Karpas-422 (cell line): ENCODE measurements at regions not wholly inside any gene's neighbourhood (a gene's known extent, or its start where the extent isn't known, plus 50 kb on each side); places are given as distances from the start of the nearest gene placed in this dataset.

Experiments used
- DNase-seq: peaks from one replicate; pipeline ENCODE4 v3.0.0-alpha.2; 2015
- H2AFZ ChIP-seq: fragments of 200-600 bp; sonication (generic); 2 replicates; pipeline ENCODE4 v1.6.1; 2014; ENCODE audit warnings: antibody characterized with exemption, low read length, mixed read lengths
- H3K27ac ChIP-seq: fragments of 200-600 bp; sonication (generic); 2 replicates; pipeline ENCODE4 v1.5.1; 2014; ENCODE audit warnings: mild to moderate bottlenecking, low read length, moderate library complexity
- H3K27me3 ChIP-seq: fragments of 200-600 bp; sonication (generic); 2 replicates; pipeline ENCODE4 v1.6.1; 2014; ENCODE audit warnings: low read length, mixed read lengths
- H3K36me3 ChIP-seq: fragments of 200-600 bp; sonication (generic); 2 replicates; pipeline ENCODE4 v1.6.1; 2014; ENCODE audit warnings: low read length, mixed read lengths; ENCODE audit not compliant: insufficient read depth
- H3K4me1 ChIP-seq: fragments of 200-600 bp; sonication (generic); 2 replicates; pipeline ENCODE4 v1.6.1; 2014; ENCODE audit warnings: mild to moderate bottlenecking, low read length, mixed read lengths
- H3K4me2 ChIP-seq: fragments of 200-600 bp; sonication (generic); 2 replicates; pipeline ENCODE4 v1.6.1; 2014; ENCODE audit warnings: low read length, low read depth, mild to moderate bottlenecking; ENCODE audit not compliant: poor library complexity, severe bottlenecking
- H3K4me3 ChIP-seq: fragments of 200-600 bp; sonication (generic); 2 replicates; pipeline ENCODE4 v1.5.1; 2014; ENCODE audit warnings: mild to moderate bottlenecking, antibody characterized with exemption, low read length, mixed read lengths
- H3K79me2 ChIP-seq: fragments of 200-600 bp; sonication (generic); 2 replicates; pipeline ENCODE4 v1.6.1; 2014; ENCODE audit warnings: mild to moderate bottlenecking, low read length, mixed read lengths
- H3K9ac ChIP-seq: fragments of 200-600 bp; sonication (generic); 2 replicates; pipeline ENCODE4 v1.6.0; 2014; ENCODE audit warnings: low read length
- H3K9me2 ChIP-seq: fragments of 200-600 bp; sonication (generic), shearing (Covaris generic); replicated peaks from 2 replicates; pipeline ENCODE4 v1.6.0; 2014; ENCODE audit warnings: mild to moderate bottlenecking, low read length, moderate library complexity; ENCODE audit not compliant: insufficient read depth
- H3K9me3 ChIP-seq: fragments of 300-700, 200-600 bp; sonication (generic); 2 replicates; pipeline ENCODE4 v1.6.1; 2014; ENCODE audit warnings: low read length, mixed read lengths
- H4K20me1 ChIP-seq: fragments of 200-600 bp; sonication (generic); 2 replicates; pipeline ENCODE4 v1.6.1; 2014; ENCODE audit warnings: mild to moderate bottlenecking, antibody characterized with exemption, low read length, low read depth; ENCODE audit not compliant: insufficient read depth

GRCh38 chr11:79937676-79938334, 497.0 kb upstream of the TENM4 start:
- no peaks in the 10 kb centered on the region for H3K9me3 ChIP-seq
- no peaks in the 10 kb centered on the region for H3K9me2 ChIP-seq
- H3K36me3 ChIP-seq = no peaks in the 10 kb centered on the region
- H3K4me3 ChIP-seq = no peak overlapping the region
- H3K4me1 ChIP-seq = no peaks in the 10 kb centered on the region
- no peak overlapping the region for H3K4me2 ChIP-seq
- no peaks in the 10 kb centered on the region for H3K79me2 ChIP-seq
- no peak overlapping the region for H3K27ac ChIP-seq
- H3K9ac ChIP-seq = no peak overlapping the region
- 0 out of 2 replicates have a peak, but pooled peaks cover 2% of the 10 kb centered on the region for H3K27me3 ChIP-seq
- no peak for DNase-seq
- H2AFZ ChIP-seq = no peak overlapping the region
- no peaks in the 10 kb centered on the region for H4K20me1 ChIP-seq

GRCh38 chr11:79932612-79933011, 491.8 kb upstream of the TENM4 start:
- Histone ChIP-seq H3K36me3 (no peaks in the 10 kb centered on the region), H3K4me1 (no peaks in the 10 kb centered on the region), H3K4me3 (no peak overlapping the region), H3K4me2 (no peak overlapping the region), H3K9me2 (no peaks in the 10 kb centered on the region), H4K20me1 (no peaks in the 10 kb centered on the region), H3K9me3 (no peaks in the 10 kb centered on the region; the same call in 1 of the 2 replicates), H2AFZ (no peak overlapping the region), H3K79me2 (no peaks in the 10 kb centered on the region), H3K27me3 (0 out of 2 replicates have a peak, but pooled peaks cover 2% of the 10 kb centered on the region), H3K27ac (no peak overlapping the region), H3K9ac (no peak overlapping the region)
- no peak for DNase-seq

- H2AFZ ChIP-seq = no peak overlapping the region
- no peaks in the 10 kb centered on the region for H3K36me3 ChIP-seq
- 0 out of 2 replicates have a peak, but pooled peaks cover 2% of the 10 kb centered on the region for H3K27me3 ChIP-seq
- H3K4me2 ChIP-seq = no peak overlapping the region
- no peaks in the 10 kb centered on the region for H3K4me1 ChIP-seq
- no peak overlapping the region for H3K27ac ChIP-seq
- no peak for DNase-seq
- no peaks in the 10 kb centered on the region for H3K79me2 ChIP-seq
- no peaks in the 10 kb centered on the region; the same call in 1 of the 2 replicates for H3K9me3 ChIP-seq
- H3K9ac ChIP-seq = no peak overlapping the region
- no peaks in the 10 kb centered on the region for H4K20me1 ChIP-seq
- no peak overlapping the region for H3K4me3 ChIP-seq
- no peaks in the 10 kb centered on the region for H3K9me2 ChIP-seq
Measured at GRCh38 chr11:79931692-79932091, 490.9 kb upstream of the TENM4 start.

GRCh38 chr11:79926707-79927106, 485.9 kb upstream of the TENM4 start:
- no peaks in the 10 kb centered on the region; the same call in 1 of the 2 replicates for H3K27me3 ChIP-seq
- no peak overlapping the region for H3K27ac ChIP-seq
- no peaks in the 10 kb centered on the region for H4K20me1 ChIP-seq
- no peak overlapping the region for H2AFZ ChIP-seq
- no peak overlapping the region for H3K4me3 ChIP-seq
- H3K79me2 ChIP-seq = no peaks in the 10 kb centered on the region
- H3K36me3 ChIP-seq = no peaks in the 10 kb centered on the region
- H3K9me2 ChIP-seq = no peaks in the 10 kb centered on the region
- no peak for DNase-seq
- H3K4me1 ChIP-seq = no peaks in the 10 kb centered on the region
- no peak overlapping the region for H3K4me2 ChIP-seq
- H3K9ac ChIP-seq = no peak overlapping the region
- H3K9me3 ChIP-seq = no peaks in the 10 kb centered on the region; the same call in none of the 2 replicates

- Histone ChIP-seq H2AFZ (no peak overlapping the region), H3K79me2 (no peaks in the 10 kb centered on the region), H3K9me2 (no peaks in the 10 kb centered on the region), H3K9me3 (no peaks in the 10 kb centered on the region; the same call in none of the 2 replicates), H3K4me1 (no peaks in the 10 kb centered on the region), H4K20me1 (no peaks in the 10 kb centered on the region), H3K27ac (no peak overlapping the region), H3K9ac (no peak overlapping the region), H3K4me2 (no peak overlapping the region), H3K4me3 (no peak overlapping the region), H3K27me3 (no peaks in the 10 kb centered on the region; the same call in 1 of the 2 replicates), H3K36me3 (no peaks in the 10 kb centered on the region)
- DNase-seq = no peak
Measured at GRCh38 chr11:79925570-79925969, 484.7 kb upstream of the TENM4 start.

GRCh38 chr11:79922641-79923040, 481.8 kb upstream of the TENM4 start:
- no peaks in the 10 kb centered on the region for H3K4me1 ChIP-seq
- H3K9me2 ChIP-seq = no peaks in the 10 kb centered on the region
- H3K4me3 ChIP-seq = no peak overlapping the region
- H3K27me3 ChIP-seq = no peaks in the 10 kb centered on the region; the same call in 1 of the 2 replicates
- no peaks in the 10 kb centered on the region for H4K20me1 ChIP-seq
- H3K36me3 ChIP-seq = no peaks in the 10 kb centered on the region
- no peak overlapping the region for H3K4me2 ChIP-seq
- DNase-seq = no peak
- H3K9ac ChIP-seq = no peak overlapping the region
- H3K9me3 ChIP-seq = no peaks in the 10 kb centered on the region; the same call in none of the 2 replicates
- no peak overlapping the region for H3K27ac ChIP-seq
- H2AFZ ChIP-seq = no peak overlapping the region
- no peaks in the 10 kb centered on the region for H3K79me2 ChIP-seq

GRCh38 chr11:79920480-79920879, 479.6 kb upstream of the TENM4 start:
- Histone ChIP-seq H3K4me2 (no peak overlapping the region), H3K9me2 (no peaks in the 10 kb centered on the region), H3K27me3 (no peaks in the 10 kb centered on the region), H3K36me3 (no peaks in the 10 kb centered on the region), H3K4me3 (no peak overlapping the region), H3K9me3 (no peaks in the 10 kb centered on the region; the same call in 1 of the 2 replicates), H3K4me1 (no peaks in the 10 kb centered on the region), H3K27ac (no peak overlapping the region), H2AFZ (no peak overlapping the region), H3K9ac (no peak overlapping the region), H4K20me1 (no peaks in the 10 kb centered on the region), H3K79me2 (no peaks in the 10 kb centered on the region)
- no peak for DNase-seq

GRCh38 chr11:79919350-79919749, 478.5 kb upstream of the TENM4 start:
- H3K9me3 ChIP-seq = no peaks in the 10 kb centered on the region; the same call in 1 of the 2 replicates
- no peaks in the 10 kb centered on the region for H3K36me3 ChIP-seq
- no peaks in the 10 kb centered on the region for H3K9me2 ChIP-seq
- H3K4me1 ChIP-seq = no peaks in the 10 kb centered on the region
- no peak overlapping the region for H3K4me3 ChIP-seq
- no peaks in the 10 kb centered on the region for H3K27me3 ChIP-seq
- no peak overlapping the region for H2AFZ ChIP-seq
- no peaks in the 10 kb centered on the region for H4K20me1 ChIP-seq
- no peak overlapping the region for H3K27ac ChIP-seq
- no peak overlapping the region for H3K9ac ChIP-seq
- no peaks in the 10 kb centered on the region for H3K79me2 ChIP-seq
- DNase-seq = no peak
- H3K4me2 ChIP-seq = no peak overlapping the region
